Natural killer cell (primary cell): ENCODE measurements at regions not wholly inside any gene's neighbourhood (a gene's known extent, or its start where the extent isn't known, plus 50 kb on each side); places are given as distances from the start of the nearest gene placed in this dataset.

ENCODE experiments used
- ATAC-seq, 3 donors: fragments of 150-1000 bp in 2 of 3; fragments of 200-7000 bp in 1 of 3; cut with Tn5 transposase; 1 replicate in 1 of 3; 2 replicates in 2 of 3; pipeline ENCODE4 v1.10.0; 2021; ENCODE audit warnings: mild to moderate bottlenecking in 2 of 3, moderate library complexity in 2 of 3
- DNase-seq, 2 donors: peaks; one replicate each; pipeline versions ENCODE4 v3.0.0 to v3.0.0-alpha.2; 2013 to 2021; ENCODE audit warnings: mixed read lengths in 1 of 2
- H3K27ac ChIP-seq: one replicate; pipeline ENCODE4 v1.5.1; 2013; ENCODE audit warnings: mild to moderate bottlenecking, low read length
- H3K27me3 ChIP-seq: one replicate; pipeline ENCODE4 v1.6.1; 2013; ENCODE audit warnings: low read length; ENCODE audit not compliant: control insufficient read depth, insufficient read depth
- H3K36me3 ChIP-seq: one replicate; pipeline ENCODE4 v1.6.1; 2013; ENCODE audit warnings: low read length; ENCODE audit not compliant: control insufficient read depth, insufficient read depth
- H3K4me1 ChIP-seq: one replicate; pipeline ENCODE4 v1.6.1; 2013; ENCODE audit warnings: low read length; ENCODE audit not compliant: control insufficient read depth, insufficient read depth
- H3K4me3 ChIP-seq: one replicate; pipeline ENCODE4 v1.5.1; 2013; ENCODE audit warnings: low read length
- H3K9me3 ChIP-seq: one replicate; pipeline ENCODE4 v1.6.1; 2013; ENCODE audit warnings: low read length; ENCODE audit not compliant: control insufficient read depth, insufficient read depth
- H3K27ac Mint-ChIP-seq, 2 donors: one replicate each; pipeline ENCODE4 v1.8.0; 2022; ENCODE audit warnings: mild to moderate bottlenecking in 2 of 2, mixed read lengths in 2 of 2, moderate library complexity in 1 of 2
- H3K27me3 Mint-ChIP-seq, 2 donors: one replicate each; pipeline ENCODE4 v1.8.0; 2022; ENCODE audit warnings: low read depth in 2 of 2, mixed read lengths in 2 of 2
- H3K36me3 Mint-ChIP-seq: one replicate; pipeline ENCODE4 v1.8.0; 2022; ENCODE audit warnings: mixed read lengths
- H3K4me1 Mint-ChIP-seq, 2 donors: one replicate each; pipeline ENCODE4 v1.8.0; 2022; ENCODE audit warnings: mixed read lengths in 2 of 2
- H3K4me3 Mint-ChIP-seq: one replicate; pipeline ENCODE4 v1.8.0; 2022; ENCODE audit warnings: mild to moderate bottlenecking, moderate library complexity, mixed read lengths
- H3K9me3 Mint-ChIP-seq, 2 donors: one replicate each; pipeline ENCODE4 v1.8.0; 2022; ENCODE audit warnings: mixed read lengths in 2 of 2
- CTCF ChIP-seq: fragments of 200-600 bp; IDR thresholded peaks from one replicate; pipeline ENCODE4 v1.8.0; 2022; ENCODE audit warnings: antibody characterized with exemption
- WGBS: methylation state at CpG from one replicate; pipeline ENCODE4 v1.1.7; 2013; ENCODE audit warnings: missing lambda C conversion rate; ENCODE audit not compliant: insufficient coverage; 5-methylcytosine and 5-hydroxymethylcytosine counted together
- intact Hi-C: fragments of 100-400 bp; cut with micrococcal nuclease; formaldehyde crosslinking; loops from one replicate; pipeline ENCODE4 v1.14.2; 2022

DNA sequence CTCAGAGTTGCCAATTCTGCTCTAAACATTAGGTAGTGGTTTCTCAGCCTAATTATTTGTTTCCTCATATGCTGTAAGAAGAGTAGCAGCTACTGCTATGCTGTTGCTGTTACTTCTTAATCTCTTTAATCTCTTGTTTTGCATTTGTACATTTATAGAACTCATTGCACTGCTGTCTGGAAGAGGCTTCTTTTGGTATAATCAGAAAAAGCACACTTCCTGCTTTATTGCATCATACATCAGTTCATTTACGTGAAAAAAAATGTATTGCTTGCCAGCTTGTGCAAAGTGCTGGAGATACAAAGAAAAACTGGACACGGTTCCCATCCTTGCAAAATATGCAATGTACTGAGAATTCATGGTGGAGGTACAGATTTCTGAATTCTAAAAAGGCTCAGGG is 332.0 kb downstream of the GRXCR1 start:
- Histone ChIP-seq H3K9me3 (no peaks in the 10 kb centered on the region), H3K27ac (no peak overlapping the region), H3K36me3 (no peaks in the 10 kb centered on the region), H3K4me1 (no peaks in the 10 kb centered on the region), H3K4me3 (no peak overlapping the region), H3K27me3 (no peaks in the 10 kb centered on the region)
- DNase-seq, result no peak
- Mint-ChIP-seq H3K9me3 (peaks cover 13 to 21% of the 10 kb centered on the region in 2 donors), H3K27me3 (no peaks in the 10 kb centered on the region), H3K27ac (no peak overlapping the region), H3K4me1 (peaks cover 0 to 4% of the 10 kb centered on the region in 2 donors), H3K4me3 (peak overlapping the region; percentile 40), H3K36me3 (peaks cover 7% of the 10 kb centered on the region)
- no peak for ATAC-seq
- WGBS, result 7% methylated on average over 2 of the region's 2 CpGs
- no peak for TF ChIP-seq CTCF
- intact Hi-C loops, result no loop called here

- DNase-seq, result no peak
- Histone ChIP-seq H3K27me3 (no peaks in the 10 kb centered on the region), H3K4me1 (no peaks in the 10 kb centered on the region), H3K4me3 (no peak overlapping the region), H3K27ac (no peak overlapping the region), H3K36me3 (no peaks in the 10 kb centered on the region), H3K9me3 (no peaks in the 10 kb centered on the region)
- Mint-ChIP-seq H3K27ac (no peak overlapping the region), H3K4me3 (no peak overlapping the region), H3K27me3 (no peaks in the 10 kb centered on the region), H3K9me3 (peaks cover 5 to 6% of the 10 kb centered on the region in 2 donors), H3K4me1 (no peaks in the 10 kb centered on the region), H3K36me3 (no peaks in the 10 kb centered on the region)
- TF ChIP-seq CTCF, result no peak
- no peak for ATAC-seq
- intact Hi-C loops, result no loop called here
- WGBS, result 97% methylated on average over 3 of the region's 3 CpGs
These were observed 340.8 kb downstream of the GRXCR1 start for GRCh38 chr4:43233321-43233720.

DNA sequence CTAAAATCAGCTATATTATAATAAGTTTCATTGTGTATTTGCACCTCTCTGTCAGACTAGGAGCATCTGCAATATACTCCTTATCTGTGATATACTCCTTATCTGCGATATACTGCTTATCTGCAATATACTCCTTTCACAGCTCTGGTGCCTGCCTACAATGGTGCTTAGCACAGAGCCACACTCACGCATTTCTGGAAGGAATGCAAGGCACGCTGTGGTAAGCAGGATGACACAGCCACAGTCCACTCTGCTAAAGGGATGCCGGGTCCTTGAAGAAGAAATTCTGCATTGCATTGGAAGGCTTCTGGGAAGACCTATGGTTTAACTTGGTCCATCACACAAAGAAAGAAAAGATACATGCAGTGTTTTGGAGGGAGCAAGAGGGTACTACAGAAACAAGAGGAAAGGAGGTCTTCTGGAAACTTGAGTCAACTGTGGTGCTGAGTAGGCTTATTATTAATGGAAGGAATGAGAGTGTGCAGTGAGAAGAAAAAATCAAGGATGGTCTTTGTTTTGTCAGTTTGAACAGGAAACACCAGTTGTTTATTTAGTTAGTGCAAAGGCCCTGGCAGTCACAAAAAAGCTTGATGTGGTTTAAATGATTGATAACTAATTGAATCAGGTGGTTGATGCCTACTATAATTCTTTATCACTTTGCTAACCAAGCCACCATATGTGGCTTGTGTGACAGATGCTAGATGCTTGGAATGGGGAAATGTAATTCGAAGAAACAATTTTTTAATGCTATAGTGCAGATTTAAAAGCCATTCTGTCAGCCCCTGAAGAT is 342.3 kb downstream of the GRXCR1 start:
- H3K36me3 Mint-ChIP-seq, result no peaks in the 10 kb centered on the region
- no peak overlapping the region for H3K4me3 Mint-ChIP-seq
- intact Hi-C loops, result no loop called here
- H3K27me3 Mint-ChIP-seq, result no peaks in the 10 kb centered on the region
- H3K27ac Mint-ChIP-seq, result no peak overlapping the region
- Histone ChIP-seq H3K27me3 (no peaks in the 10 kb centered on the region), H3K4me3 (no peak overlapping the region), H3K9me3 (no peaks in the 10 kb centered on the region), H3K27ac (no peak overlapping the region), H3K36me3 (no peaks in the 10 kb centered on the region), H3K4me1 (no peaks in the 10 kb centered on the region)
- DNase-seq (no peak), ATAC-seq (no peak)
- no peaks in the 10 kb centered on the region for H3K4me1 Mint-ChIP-seq
- WGBS, result 64% methylated on average over 5 of the region's 5 CpGs
- TF ChIP-seq CTCF, result no peak
- H3K9me3 Mint-ChIP-seq, result peaks cover 12% of the 10 kb centered on the region in 2 donors

GRCh38 chr4:43238008-43238407 is 345.5 kb downstream of the GRXCR1 start:
- H3K36me3 ChIP-seq, result no peaks in the 10 kb centered on the region
- ATAC-seq, result no peak
- H3K27me3 ChIP-seq, result no peaks in the 10 kb centered on the region
- no peak overlapping the region for H3K4me3 ChIP-seq
- H3K9me3 ChIP-seq, result no peaks in the 10 kb centered on the region
- Mint-ChIP-seq H3K36me3 (no peaks in the 10 kb centered on the region), H3K4me1 (no peaks in the 10 kb centered on the region), H3K9me3 (peaks cover 13 to 20% of the 10 kb centered on the region in 2 donors), H3K27ac (no peak overlapping the region), H3K27me3 (no peaks in the 10 kb centered on the region), H3K4me3 (no peak overlapping the region)
- no peak for TF ChIP-seq CTCF
- no peak for DNase-seq
- 43% methylated on average over 1 of the region's 1 CpG for WGBS
- H3K4me1 ChIP-seq, result no peaks in the 10 kb centered on the region
- intact Hi-C loops, result no loop called here
- no peak overlapping the region for H3K27ac ChIP-seq
